Caco-2 (cell line): ENCODE measurements at regions not wholly inside any gene's neighbourhood (a gene's known extent, or its start where the extent isn't known, plus 50 kb on each side); places are given as distances from the start of the nearest gene placed in this dataset.

Experiments
- BruUV-seq: library from RNA; stranded (reverse); fragments of 400-500 nt; replicated peaks from 2 replicates; lab custom pipeline; 2021; lab: Mats Ljungman, UMichigan
- CTCF ChIA-PET: fragments of 300-600 bp; sonication (Branson Sonifier 250); formaldehyde crosslinking; loops from one replicate; lab custom pipeline; 2022; ENCODE audit warnings: antibody characterized with exemption; lab: Charles Lee
- POLR2A ChIA-PET: fragments of 300-600 bp; sonication (Branson Sonifier 250); formaldehyde crosslinking; loops from one replicate; lab custom pipeline; 2022; ENCODE audit warnings: antibody characterized with exemption; lab: Charles Lee
- DNase-seq, 2 experiments: peaks; one replicate each; pipeline versions ENCODE4 v3.0.0 to v3.0.0-alpha.2; 2020 to 2022
- H3K27me3 ChIP-seq: replicated peaks from 2 replicates; pipeline ENCODE4 v1.6.0; 2011; ENCODE audit warnings: low read length; ENCODE audit not compliant: control insufficient read depth, insufficient read depth
- H3K36me3 ChIP-seq: 2 replicates; pipeline ENCODE4 v1.5.1; 2011; ENCODE audit warnings: low read length; ENCODE audit not compliant: control insufficient read depth, insufficient read depth
- H3K4me1 ChIP-seq: fragments of 250-450 bp; sonication (Bioruptor Pico); 2 replicates; pipeline ENCODE4 v1.5.1; 2020; ENCODE audit warnings: mild to moderate bottlenecking
- H3K4me3 ChIP-seq: 2 replicates; pipeline ENCODE4 v1.5.1; 2011; ENCODE audit warnings: low read depth, mild to moderate bottlenecking, control low read depth, low read length
- H3K9me3 ChIP-seq: fragments of 250-450 bp; sonication (Bioruptor Pico); 2 replicates; pipeline ENCODE4 v1.5.1; 2020; ENCODE audit warnings: mild to moderate bottlenecking, moderate library complexity
- H3K27ac Mint-ChIP-seq: one replicate; pipeline ENCODE4 v1.8.0; 2022; ENCODE audit warnings: mixed read lengths; ENCODE audit not compliant: unreplicated experiment
- H3K27me3 Mint-ChIP-seq: one replicate; pipeline ENCODE4 v1.8.0; 2022; ENCODE audit warnings: mixed read lengths; ENCODE audit not compliant: insufficient read depth, unreplicated experiment
- H3K36me3 Mint-ChIP-seq: one replicate; pipeline ENCODE4 v1.8.0; 2022; ENCODE audit warnings: mild to moderate bottlenecking, mixed read lengths; ENCODE audit not compliant: insufficient read depth, unreplicated experiment
- H3K4me1 Mint-ChIP-seq: one replicate; pipeline ENCODE4 v1.8.0; 2022; ENCODE audit warnings: low read depth, mixed read lengths; ENCODE audit not compliant: unreplicated experiment
- H3K4me3 Mint-ChIP-seq: one replicate; pipeline ENCODE4 v1.8.0; 2022; ENCODE audit warnings: mild to moderate bottlenecking, moderate library complexity, mixed read lengths; ENCODE audit not compliant: unreplicated experiment
- H3K9me3 Mint-ChIP-seq: one replicate; pipeline ENCODE4 v1.8.0; 2022; ENCODE audit warnings: mixed read lengths; ENCODE audit not compliant: unreplicated experiment
- intact Hi-C: fragments of 100-400 bp; cut with micrococcal nuclease; formaldehyde crosslinking; loops from one replicate; pipeline ENCODE4 v1.10.0; 2022; ENCODE audit not compliant: unreplicated experiment
- TF ChIP-seq, protein P1 (sequence below), 2 experiments: fragments of 200-600 bp in 1 of 2; IDR thresholded peaks; 1 replicate in 1 of 2; 2 replicates in 1 of 2; pipeline versions ENCODE4 v1.5.1 to v1.8.0; 2011 to 2022; ENCODE audit warnings: antibody characterized with exemption in 1 of 2, control low read depth in 1 of 2, inconsistent platforms in 1 of 2, low read depth in 1 of 2, low read length in 1 of 2, mild to moderate bottlenecking in 1 of 2, moderate library complexity in 1 of 2; ENCODE audit not compliant: insufficient read depth in 1 of 2, severe bottlenecking in 1 of 2, unreplicated experiment in 1 of 2

DNA sequence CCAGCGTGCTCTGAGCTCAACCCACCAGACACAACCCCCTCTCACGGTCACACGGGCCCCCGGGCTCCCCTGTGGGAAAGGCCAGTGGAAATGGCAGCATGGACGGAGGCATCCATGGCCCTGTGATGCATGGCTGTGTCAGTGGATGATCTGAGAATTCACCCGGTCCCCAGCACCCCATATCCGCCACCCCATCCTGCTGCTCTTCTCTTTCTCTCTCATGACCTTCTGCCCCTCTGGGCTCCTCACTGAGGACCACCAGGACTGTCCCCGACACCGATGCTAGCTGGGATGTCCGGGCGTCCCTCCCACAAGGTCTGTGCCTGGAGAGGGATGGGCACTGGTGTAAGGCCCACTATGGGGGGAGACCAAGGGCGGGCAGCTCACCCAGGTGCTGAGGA is 282.2 kb downstream of the ADGRD1 start:
- CTCF ChIA-PET, result no interaction called here

DNA sequence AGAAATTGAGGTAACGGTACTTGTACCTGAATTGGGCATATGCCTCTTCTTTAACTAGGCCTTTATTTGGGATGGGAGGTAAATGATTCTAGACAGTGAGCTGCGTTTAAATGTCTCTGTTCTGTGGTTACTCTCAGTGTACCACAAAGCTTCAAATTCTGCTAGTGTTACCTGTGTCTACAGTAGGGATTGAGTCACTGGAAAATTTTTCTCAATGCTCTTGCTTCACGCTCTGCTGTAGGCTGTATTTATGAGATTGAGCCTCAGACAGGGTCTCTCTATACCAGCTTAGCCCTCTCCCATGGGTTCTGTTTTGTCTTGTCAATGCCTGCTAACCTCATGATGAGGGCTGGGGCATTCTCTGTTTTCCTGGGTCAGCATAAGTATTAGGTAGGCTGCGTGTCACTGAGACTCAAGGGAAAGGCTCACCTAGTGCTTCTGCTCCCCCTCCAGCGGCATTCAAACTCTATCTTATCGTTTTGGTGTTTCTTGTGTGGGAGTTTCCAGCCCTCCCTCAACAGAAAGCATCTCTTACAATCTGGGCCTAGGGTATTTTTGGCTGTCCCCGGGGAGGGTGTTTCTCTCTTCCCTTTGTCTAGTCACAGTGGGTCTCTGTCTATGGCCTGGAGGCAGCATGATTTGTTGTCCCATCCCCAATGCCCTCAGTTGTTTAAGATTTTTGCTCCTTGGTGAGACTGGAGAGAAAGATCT is 285.8 kb downstream of the ADGRD1 start:
- no peak overlapping the region for H3K4me3 ChIP-seq
- DNase-seq, result no peak
- Mint-ChIP-seq H3K27ac (no peak overlapping the region), H3K9me3 (no peaks in the 10 kb centered on the region), H3K4me1 (no peaks in the 10 kb centered on the region), H3K27me3 (no peaks in the 10 kb centered on the region), H3K36me3 (no peaks in the 10 kb centered on the region), H3K4me3 (no peak overlapping the region)
- CTCF ChIA-PET, result no interaction called here
- intact Hi-C loops, result no loop called here
- no peaks in the 10 kb centered on the region for H3K4me1 ChIP-seq
- BruUV-seq, result no TSS peak
- TF ChIP-seq, protein P1, sequence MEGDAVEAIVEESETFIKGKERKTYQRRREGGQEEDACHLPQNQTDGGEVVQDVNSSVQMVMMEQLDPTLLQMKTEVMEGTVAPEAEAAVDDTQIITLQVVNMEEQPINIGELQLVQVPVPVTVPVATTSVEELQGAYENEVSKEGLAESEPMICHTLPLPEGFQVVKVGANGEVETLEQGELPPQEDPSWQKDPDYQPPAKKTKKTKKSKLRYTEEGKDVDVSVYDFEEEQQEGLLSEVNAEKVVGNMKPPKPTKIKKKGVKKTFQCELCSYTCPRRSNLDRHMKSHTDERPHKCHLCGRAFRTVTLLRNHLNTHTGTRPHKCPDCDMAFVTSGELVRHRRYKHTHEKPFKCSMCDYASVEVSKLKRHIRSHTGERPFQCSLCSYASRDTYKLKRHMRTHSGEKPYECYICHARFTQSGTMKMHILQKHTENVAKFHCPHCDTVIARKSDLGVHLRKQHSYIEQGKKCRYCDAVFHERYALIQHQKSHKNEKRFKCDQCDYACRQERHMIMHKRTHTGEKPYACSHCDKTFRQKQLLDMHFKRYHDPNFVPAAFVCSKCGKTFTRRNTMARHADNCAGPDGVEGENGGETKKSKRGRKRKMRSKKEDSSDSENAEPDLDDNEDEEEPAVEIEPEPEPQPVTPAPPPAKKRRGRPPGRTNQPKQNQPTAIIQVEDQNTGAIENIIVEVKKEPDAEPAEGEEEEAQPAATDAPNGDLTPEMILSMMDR (IDR thresholded peaks at IDR 0.05; ENCODE audit: insufficient read depth in 1 of 2, low read depth in 1 of 2, low read length in 1 of 2, severe bottlenecking in 1 of 2, unreplicated experiment in 1 of 2), result no peak
- H3K36me3 ChIP-seq, result no peaks in the 10 kb centered on the region
- H3K9me3 ChIP-seq, result 0 out of 2 replicates have a peak, but pooled peaks cover 3% of the 10 kb centered on the region
- H3K27me3 ChIP-seq, result no peaks in the 10 kb centered on the region
- POLR2A ChIA-PET, result no interaction called here

More for the DNA sequence above, 282.2 kb downstream of the ADGRD1 start:
- intact Hi-C loops, result no loop called here
- no peaks in the 10 kb centered on the region for H3K4me1 ChIP-seq
- H3K27ac Mint-ChIP-seq, result no peak overlapping the region
- no peaks in the 10 kb centered on the region for H3K36me3 Mint-ChIP-seq
- DNase-seq, result no peak
- H3K9me3 Mint-ChIP-seq, result peaks cover 10% of the 10 kb centered on the region
- H3K4me3 ChIP-seq, result no peak overlapping the region
- H3K4me1 Mint-ChIP-seq, result no peaks in the 10 kb centered on the region
- no peaks in the 10 kb centered on the region for H3K9me3 ChIP-seq
- H3K27me3 Mint-ChIP-seq, result no peaks in the 10 kb centered on the region
- no TSS peak for BruUV-seq
- TF ChIP-seq, protein P1 (IDR thresholded peaks at IDR 0.05; ENCODE audit: insufficient read depth in 1 of 2, low read depth in 1 of 2, low read length in 1 of 2, severe bottlenecking in 1 of 2, unreplicated experiment in 1 of 2), result no peak
- H3K4me3 Mint-ChIP-seq, result no peak overlapping the region
- no peaks in the 10 kb centered on the region for H3K27me3 ChIP-seq
- H3K36me3 ChIP-seq, result no peaks in the 10 kb centered on the region
- POLR2A ChIA-PET, result no interaction called here

DNA sequence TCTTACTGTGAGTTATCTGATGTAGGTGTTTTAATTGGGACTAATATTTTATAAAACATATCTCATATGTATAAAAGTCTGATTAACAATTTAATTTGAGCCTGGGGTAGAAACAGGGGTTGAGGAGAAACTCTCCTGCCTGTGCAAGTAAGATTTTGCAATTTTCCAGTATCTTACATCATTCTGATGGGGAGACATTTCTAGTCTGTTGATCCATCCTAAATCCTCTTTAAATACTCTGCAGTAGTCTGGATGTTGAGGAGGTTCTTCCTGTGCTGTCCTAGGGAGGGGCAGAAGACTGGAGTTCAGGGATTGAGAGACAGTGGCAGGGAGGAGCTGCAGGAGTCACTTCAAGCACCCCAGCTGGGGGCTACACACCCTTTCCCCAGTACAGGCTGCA is 287.8 kb downstream of the ADGRD1 start:
- POLR2A ChIA-PET, result no interaction called here
- Mint-ChIP-seq H3K4me1 (no peaks in the 10 kb centered on the region), H3K27me3 (no peaks in the 10 kb centered on the region), H3K4me3 (no peak overlapping the region), H3K36me3 (no peaks in the 10 kb centered on the region), H3K9me3 (no peaks in the 10 kb centered on the region), H3K27ac (no peak overlapping the region)
- no TSS peak for BruUV-seq
- intact Hi-C loops, result no loop called here
- CTCF ChIA-PET, result no interaction called here
- TF ChIP-seq, protein P1 (IDR thresholded peaks at IDR 0.05; ENCODE audit: insufficient read depth in 1 of 2, low read depth in 1 of 2, low read length in 1 of 2, severe bottlenecking in 1 of 2, unreplicated experiment in 1 of 2), result no peak
- Histone ChIP-seq H3K4me1 (no peaks in the 10 kb centered on the region), H3K36me3 (no peaks in the 10 kb centered on the region), H3K27me3 (no peaks in the 10 kb centered on the region), H3K4me3 (no peak overlapping the region), H3K9me3 (0 out of 2 replicates have a peak, but pooled peaks cover 3% of the 10 kb centered on the region)
- no peak for DNase-seq
